Caco-2 (cell line): ENCODE measurements at regions not wholly inside any gene's neighbourhood (a gene's known extent, or its start where the extent isn't known, plus 50 kb on each side); places are given as distances from the start of the nearest gene placed in this dataset.

ENCODE experiments used
- BruUV-seq: library from RNA; stranded (reverse); fragments of 400-500 nt; replicated peaks from 2 replicates; lab custom pipeline; 2021; lab: Mats Ljungman, UMichigan
- CTCF ChIA-PET: fragments of 300-600 bp; sonication (Branson Sonifier 250); formaldehyde crosslinking; loops from one replicate; lab custom pipeline; 2022; ENCODE audit warnings: antibody characterized with exemption; lab: Charles Lee
- POLR2A ChIA-PET: fragments of 300-600 bp; sonication (Branson Sonifier 250); formaldehyde crosslinking; loops from one replicate; lab custom pipeline; 2022; ENCODE audit warnings: antibody characterized with exemption; lab: Charles Lee
- DNase-seq, 2 experiments: peaks; one replicate each; pipeline versions ENCODE4 v3.0.0 to v3.0.0-alpha.2; 2020 to 2022
- H3K27me3 ChIP-seq: replicated peaks from 2 replicates; pipeline ENCODE4 v1.6.0; 2011; ENCODE audit warnings: low read length; ENCODE audit not compliant: control insufficient read depth, insufficient read depth
- H3K36me3 ChIP-seq: 2 replicates; pipeline ENCODE4 v1.5.1; 2011; ENCODE audit warnings: low read length; ENCODE audit not compliant: control insufficient read depth, insufficient read depth
- H3K4me1 ChIP-seq: fragments of 250-450 bp; sonication (Bioruptor Pico); 2 replicates; pipeline ENCODE4 v1.5.1; 2020; ENCODE audit warnings: mild to moderate bottlenecking
- H3K4me3 ChIP-seq: 2 replicates; pipeline ENCODE4 v1.5.1; 2011; ENCODE audit warnings: low read depth, mild to moderate bottlenecking, control low read depth, low read length
- H3K9me3 ChIP-seq: fragments of 250-450 bp; sonication (Bioruptor Pico); 2 replicates; pipeline ENCODE4 v1.5.1; 2020; ENCODE audit warnings: mild to moderate bottlenecking, moderate library complexity
- H3K27ac Mint-ChIP-seq: one replicate; pipeline ENCODE4 v1.8.0; 2022; ENCODE audit warnings: mixed read lengths; ENCODE audit not compliant: unreplicated experiment
- H3K27me3 Mint-ChIP-seq: one replicate; pipeline ENCODE4 v1.8.0; 2022; ENCODE audit warnings: mixed read lengths; ENCODE audit not compliant: insufficient read depth, unreplicated experiment
- H3K36me3 Mint-ChIP-seq: one replicate; pipeline ENCODE4 v1.8.0; 2022; ENCODE audit warnings: mild to moderate bottlenecking, mixed read lengths; ENCODE audit not compliant: insufficient read depth, unreplicated experiment
- H3K4me1 Mint-ChIP-seq: one replicate; pipeline ENCODE4 v1.8.0; 2022; ENCODE audit warnings: low read depth, mixed read lengths; ENCODE audit not compliant: unreplicated experiment
- H3K4me3 Mint-ChIP-seq: one replicate; pipeline ENCODE4 v1.8.0; 2022; ENCODE audit warnings: mild to moderate bottlenecking, moderate library complexity, mixed read lengths; ENCODE audit not compliant: unreplicated experiment
- H3K9me3 Mint-ChIP-seq: one replicate; pipeline ENCODE4 v1.8.0; 2022; ENCODE audit warnings: mixed read lengths; ENCODE audit not compliant: unreplicated experiment
- intact Hi-C: fragments of 100-400 bp; cut with micrococcal nuclease; formaldehyde crosslinking; loops from one replicate; pipeline ENCODE4 v1.10.0; 2022; ENCODE audit not compliant: unreplicated experiment
- TF ChIP-seq, protein P1 (sequence below), 2 experiments: fragments of 200-600 bp in 1 of 2; IDR thresholded peaks; 1 replicate in 1 of 2; 2 replicates in 1 of 2; pipeline versions ENCODE4 v1.5.1 to v1.8.0; 2011 to 2022; ENCODE audit warnings: antibody characterized with exemption in 1 of 2, control low read depth in 1 of 2, inconsistent platforms in 1 of 2, low read depth in 1 of 2, low read length in 1 of 2, mild to moderate bottlenecking in 1 of 2, moderate library complexity in 1 of 2; ENCODE audit not compliant: insufficient read depth in 1 of 2, severe bottlenecking in 1 of 2, unreplicated experiment in 1 of 2

DNA sequence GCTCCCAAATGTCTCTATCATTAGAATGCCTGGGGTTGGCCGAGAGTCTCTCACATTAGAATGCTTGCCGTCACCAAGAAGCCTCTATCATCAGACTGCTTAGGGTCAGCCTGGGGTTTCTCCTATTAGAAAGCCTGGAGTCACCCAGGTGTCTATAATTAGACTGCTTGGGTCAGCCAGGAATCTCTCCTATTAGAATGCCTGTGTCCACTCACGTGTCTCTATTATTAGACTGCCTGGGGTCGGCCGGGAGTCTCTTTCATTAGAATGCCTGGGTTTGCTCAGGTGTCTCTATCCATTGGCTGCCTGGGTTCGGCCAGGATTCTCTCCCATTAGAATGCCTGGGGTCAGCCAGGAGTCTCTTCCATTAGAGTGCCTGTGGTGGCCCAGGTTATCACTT, 1453.1 kb downstream of the UQCRFS1 start:
- Histone ChIP-seq H3K27me3 (no peaks in the 10 kb centered on the region), H3K36me3 (no peaks in the 10 kb centered on the region), H3K9me3 (0 out of 2 replicates have a peak, but pooled peaks cover 5% of the 10 kb centered on the region), H3K4me3 (no peak overlapping the region), H3K4me1 (no peaks in the 10 kb centered on the region)
- Mint-ChIP-seq H3K4me1 (no peaks in the 10 kb centered on the region), H3K9me3 (peaks cover 49% of the 10 kb centered on the region), H3K36me3 (no peaks in the 10 kb centered on the region), H3K4me3 (no peak overlapping the region), H3K27me3 (no peaks in the 10 kb centered on the region), H3K27ac (no peak overlapping the region)
- no TSS peak for BruUV-seq
- POLR2A ChIA-PET: no interaction called here
- CTCF ChIA-PET: no interaction called here
- TF ChIP-seq, protein P1, sequence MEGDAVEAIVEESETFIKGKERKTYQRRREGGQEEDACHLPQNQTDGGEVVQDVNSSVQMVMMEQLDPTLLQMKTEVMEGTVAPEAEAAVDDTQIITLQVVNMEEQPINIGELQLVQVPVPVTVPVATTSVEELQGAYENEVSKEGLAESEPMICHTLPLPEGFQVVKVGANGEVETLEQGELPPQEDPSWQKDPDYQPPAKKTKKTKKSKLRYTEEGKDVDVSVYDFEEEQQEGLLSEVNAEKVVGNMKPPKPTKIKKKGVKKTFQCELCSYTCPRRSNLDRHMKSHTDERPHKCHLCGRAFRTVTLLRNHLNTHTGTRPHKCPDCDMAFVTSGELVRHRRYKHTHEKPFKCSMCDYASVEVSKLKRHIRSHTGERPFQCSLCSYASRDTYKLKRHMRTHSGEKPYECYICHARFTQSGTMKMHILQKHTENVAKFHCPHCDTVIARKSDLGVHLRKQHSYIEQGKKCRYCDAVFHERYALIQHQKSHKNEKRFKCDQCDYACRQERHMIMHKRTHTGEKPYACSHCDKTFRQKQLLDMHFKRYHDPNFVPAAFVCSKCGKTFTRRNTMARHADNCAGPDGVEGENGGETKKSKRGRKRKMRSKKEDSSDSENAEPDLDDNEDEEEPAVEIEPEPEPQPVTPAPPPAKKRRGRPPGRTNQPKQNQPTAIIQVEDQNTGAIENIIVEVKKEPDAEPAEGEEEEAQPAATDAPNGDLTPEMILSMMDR (IDR thresholded peaks at IDR 0.05; ENCODE audit: insufficient read depth in 1 of 2, low read depth in 1 of 2, low read length in 1 of 2, severe bottlenecking in 1 of 2, unreplicated experiment in 1 of 2): no peak
- intact Hi-C loops: no loop called here
- DNase-seq: no peak

DNA sequence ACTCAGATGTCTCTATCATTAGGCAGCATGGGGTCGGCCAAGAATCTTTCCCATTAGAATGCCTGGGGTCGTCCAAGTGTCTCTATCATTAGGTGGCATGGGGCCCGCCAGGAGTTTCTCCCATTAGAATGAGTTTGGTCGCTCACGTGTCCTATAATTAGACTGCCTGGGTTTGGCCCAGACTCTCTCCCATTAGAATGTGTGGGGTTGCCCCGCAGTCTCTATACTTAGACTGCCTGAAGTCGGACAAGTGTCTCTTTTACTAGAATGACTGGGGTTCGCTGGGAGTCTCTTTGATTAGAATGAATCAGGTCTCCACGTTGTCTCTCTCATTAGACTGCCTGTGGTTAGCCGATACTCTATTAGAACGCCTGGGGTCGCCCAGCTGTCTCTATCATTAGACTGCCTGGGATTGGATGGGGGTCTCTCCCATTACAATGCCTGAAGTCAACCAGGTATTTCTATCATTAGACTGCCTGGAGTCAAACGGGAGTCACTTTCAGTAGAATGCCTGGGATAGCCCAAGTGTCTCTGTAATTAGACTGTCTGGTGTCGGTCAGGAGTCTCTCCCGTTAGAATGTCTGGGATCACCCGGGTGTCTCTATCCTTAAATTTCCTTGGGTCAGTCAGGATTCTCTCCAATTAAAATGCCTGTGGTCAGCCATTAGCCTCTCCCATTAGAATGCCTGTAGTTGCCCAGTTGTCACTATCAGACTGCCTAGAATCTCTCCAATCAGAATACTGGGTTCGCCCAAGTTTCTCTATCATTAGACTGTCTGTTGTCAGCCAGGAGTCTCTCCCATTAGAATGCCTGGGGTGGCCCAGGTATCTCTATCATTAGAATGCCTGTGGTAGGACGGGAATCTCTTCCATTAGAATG, 1454.1 kb downstream of the UQCRFS1 start:
- no peaks in the 10 kb centered on the region for H3K27me3 ChIP-seq
- intact Hi-C loops: no loop called here
- no peak overlapping the region for H3K4me3 ChIP-seq
- peaks cover 42% of the 10 kb centered on the region for H3K9me3 Mint-ChIP-seq
- 0 out of 2 replicates have a peak, but pooled peaks cover 5% of the 10 kb centered on the region for H3K9me3 ChIP-seq
- no peak overlapping the region for H3K27ac Mint-ChIP-seq
- H3K4me1 Mint-ChIP-seq: no peaks in the 10 kb centered on the region
- ChIA-PET POLR2A (no interaction called here), CTCF (no interaction called here)
- H3K36me3 ChIP-seq: no peaks in the 10 kb centered on the region
- no TSS peak for BruUV-seq
- H3K36me3 Mint-ChIP-seq: no peaks in the 10 kb centered on the region
- H3K4me3 Mint-ChIP-seq: no peak overlapping the region
- TF ChIP-seq, protein P1 (IDR thresholded peaks at IDR 0.05; ENCODE audit: insufficient read depth in 1 of 2, low read depth in 1 of 2, low read length in 1 of 2, severe bottlenecking in 1 of 2, unreplicated experiment in 1 of 2): no peak
- no peaks in the 10 kb centered on the region for H3K27me3 Mint-ChIP-seq
- no peaks in the 10 kb centered on the region for H3K4me1 ChIP-seq
- no peak for DNase-seq

DNA sequence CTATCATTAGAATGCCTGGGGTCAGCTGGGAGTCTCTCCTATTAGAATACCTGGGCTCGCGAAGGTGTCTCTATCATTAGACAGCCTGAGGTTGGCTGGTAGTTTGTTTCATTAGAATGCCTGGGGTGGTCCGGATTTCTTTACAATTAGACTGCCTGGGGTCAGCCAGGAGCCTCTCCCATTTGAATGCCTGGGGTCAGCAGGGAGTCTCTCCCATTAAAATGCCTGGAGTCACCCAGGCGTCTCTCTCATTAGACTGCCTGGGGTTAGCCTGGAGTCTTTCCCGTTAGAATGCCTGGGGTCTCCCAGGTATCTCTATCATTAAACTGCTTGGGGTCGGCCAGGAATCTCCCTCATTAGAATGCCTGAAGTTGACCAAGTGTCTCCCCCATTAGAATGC, 1458.3 kb downstream of the UQCRFS1 start:
- DNase-seq: no peak
- intact Hi-C loops: no loop called here
- Histone ChIP-seq H3K36me3 (no peaks in the 10 kb centered on the region), H3K27me3 (no peaks in the 10 kb centered on the region), H3K9me3 (no peaks in the 10 kb centered on the region), H3K4me3 (no peak overlapping the region), H3K4me1 (no peaks in the 10 kb centered on the region)
- no TSS peak for BruUV-seq
- CTCF ChIA-PET: no interaction called here
- H3K27ac Mint-ChIP-seq: no peak overlapping the region
- no peaks in the 10 kb centered on the region for H3K4me1 Mint-ChIP-seq
- no peaks in the 10 kb centered on the region for H3K36me3 Mint-ChIP-seq
- H3K9me3 Mint-ChIP-seq: peaks cover 31% of the 10 kb centered on the region
- H3K4me3 Mint-ChIP-seq: no peak overlapping the region
- H3K27me3 Mint-ChIP-seq: no peaks in the 10 kb centered on the region
- TF ChIP-seq, protein P1 (IDR thresholded peaks at IDR 0.05; ENCODE audit: insufficient read depth in 1 of 2, low read depth in 1 of 2, low read length in 1 of 2, severe bottlenecking in 1 of 2, unreplicated experiment in 1 of 2): no peak
- POLR2A ChIA-PET: no interaction called here
